ENCODE measurements at regions not wholly inside any gene's neighbourhood (a gene's known extent, or its start where the extent isn't known, plus 50 kb on each side); places are given as distances from the start of the nearest gene placed in this dataset.

DNA sequence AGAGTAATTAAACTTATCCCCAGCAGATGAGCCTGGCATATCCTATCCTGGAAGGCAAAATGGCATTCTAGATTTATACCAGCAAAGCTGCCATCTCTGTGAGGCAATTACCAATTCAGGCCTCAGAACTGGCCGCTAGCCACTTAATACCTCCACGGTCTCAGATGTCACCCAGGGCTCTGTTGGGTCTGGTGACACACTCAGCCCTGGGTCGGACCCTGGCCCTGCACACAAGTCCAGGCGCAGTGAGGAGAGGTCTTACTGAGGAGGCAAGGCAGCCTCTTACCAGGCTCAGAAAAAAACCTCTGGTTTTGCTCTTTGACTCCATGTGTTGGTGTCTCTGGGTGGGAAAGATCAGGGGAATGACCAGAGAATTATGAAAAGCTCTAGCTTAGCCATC, 186.6 kb downstream of the EMX2 start:
- Histone ChIP-seq H3K4me3 (ENCODE audit: low read length) (no peak overlapping the region), H3K4me1 (ENCODE audit: control insufficient read depth, insufficient read depth, low read length) (no peaks in the 10 kb centered on the region), H3K36me3 (ENCODE audit: control insufficient read depth, insufficient read depth, low read length) (no peaks in the 10 kb centered on the region), H3K27ac (ENCODE audit: low read length) (no peak overlapping the region), H3K9me3 (ENCODE audit: control insufficient read depth, low read depth, low read length) (no peaks in the 10 kb centered on the region), H3K27me3 (ENCODE audit: control insufficient read depth, insufficient read depth, low read length) (peaks cover 61% of the 10 kb centered on the region)
- WGBS (ENCODE audit: insufficient coverage, low lambda C conversion rate) = no CpG with 5 or more reads among the region's 4 CpGs
- DNase-seq = no peak

DNA sequence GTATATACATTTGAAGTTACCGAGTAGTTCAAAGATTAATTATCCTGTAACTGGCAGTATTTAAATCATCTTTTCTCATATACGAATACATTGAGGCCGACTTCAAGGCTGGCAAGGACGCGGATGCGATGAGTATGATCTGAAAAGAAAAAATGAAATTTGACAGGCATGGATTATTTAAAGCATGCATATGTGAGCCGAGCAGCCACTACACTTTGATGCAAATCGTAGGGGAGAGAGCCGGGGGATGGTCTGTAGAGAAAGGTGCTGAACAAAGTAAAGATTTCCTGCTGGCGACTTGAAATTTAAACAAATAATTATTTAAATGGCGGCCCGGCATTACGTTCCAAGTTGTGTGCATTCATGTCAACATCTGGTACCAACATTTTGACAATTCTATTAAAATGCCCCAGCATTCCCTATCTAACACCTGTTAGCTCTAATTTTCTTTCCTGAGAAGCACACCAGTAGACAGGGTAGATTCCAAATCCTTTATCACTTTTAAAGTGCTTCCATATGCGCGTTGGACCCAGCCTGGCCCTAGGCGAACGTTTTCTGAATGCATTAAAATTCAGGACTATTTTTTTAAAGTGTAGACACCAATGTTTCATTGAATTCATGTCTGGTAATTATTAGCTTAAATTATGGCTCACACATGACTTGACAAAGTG, 188.7 kb downstream of the EMX2 start:
- 82% methylated on average over 10 of the region's 17 CpGs for WGBS (ENCODE audit: insufficient coverage, low lambda C conversion rate)
- no peak overlapping the region for H3K27ac ChIP-seq (ENCODE audit: low read length)
- DNase-seq = no peak
- H3K27me3 ChIP-seq (ENCODE audit: control insufficient read depth, insufficient read depth, low read length) = peaks cover 73% of the 10 kb centered on the region
- H3K9me3 ChIP-seq (ENCODE audit: control insufficient read depth, low read depth, low read length) = no peaks in the 10 kb centered on the region
- no peaks in the 10 kb centered on the region for H3K4me1 ChIP-seq (ENCODE audit: control insufficient read depth, insufficient read depth, low read length)
- no peak overlapping the region for H3K4me3 ChIP-seq (ENCODE audit: low read length)
- no peaks in the 10 kb centered on the region for H3K36me3 ChIP-seq (ENCODE audit: control insufficient read depth, insufficient read depth, low read length)

DNA sequence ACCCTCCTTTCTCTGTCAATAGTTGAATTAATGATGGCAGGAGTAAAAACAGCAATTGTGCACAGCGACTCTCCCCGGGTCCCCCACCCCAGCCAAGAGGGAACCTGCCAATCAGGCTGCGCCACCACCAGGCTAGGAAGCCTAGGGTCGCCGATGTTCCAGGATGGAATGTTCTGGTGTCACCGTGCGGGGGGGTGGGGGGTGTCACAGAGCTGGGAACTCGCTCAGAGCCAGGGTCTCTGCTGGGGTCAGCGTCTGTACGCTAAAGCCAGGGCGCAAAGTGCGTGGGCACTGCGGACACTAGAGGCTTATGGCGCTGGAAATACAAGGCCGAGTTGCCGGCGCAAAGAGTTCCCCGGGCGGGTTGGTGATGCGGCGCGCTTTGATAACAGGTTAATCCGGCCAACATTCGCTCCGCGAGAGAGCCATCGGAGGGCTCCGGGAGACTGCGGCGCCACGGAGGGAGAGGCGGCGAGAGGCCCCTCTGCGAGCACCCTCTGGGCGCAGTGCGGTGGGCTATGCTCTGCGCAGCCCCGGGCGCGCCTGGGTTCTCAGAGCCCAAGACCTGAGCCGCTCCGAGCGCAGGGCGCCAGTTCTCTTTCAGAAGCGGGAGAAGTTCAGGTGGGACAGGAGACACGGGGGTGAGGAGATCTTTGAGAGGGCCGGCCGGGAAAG, 192.3 kb downstream of the EMX2 start:
- Histone ChIP-seq H3K4me3 (ENCODE audit: low read length) (no peak overlapping the region), H3K9me3 (ENCODE audit: control insufficient read depth, low read depth, low read length) (no peaks in the 10 kb centered on the region), H3K27ac (ENCODE audit: low read length) (no peak overlapping the region), H3K4me1 (ENCODE audit: control insufficient read depth, insufficient read depth, low read length) (no peaks in the 10 kb centered on the region), H3K36me3 (ENCODE audit: control insufficient read depth, insufficient read depth, low read length) (no peaks in the 10 kb centered on the region), H3K27me3 (ENCODE audit: control insufficient read depth, insufficient read depth, low read length) (peaks cover 65% of the 10 kb centered on the region)
- no CpG with 5 or more reads among the region's 48 CpGs for WGBS (ENCODE audit: insufficient coverage, low lambda C conversion rate)
- peak in 1 of 2 donors; percentile 34 for DNase-seq

DNA sequence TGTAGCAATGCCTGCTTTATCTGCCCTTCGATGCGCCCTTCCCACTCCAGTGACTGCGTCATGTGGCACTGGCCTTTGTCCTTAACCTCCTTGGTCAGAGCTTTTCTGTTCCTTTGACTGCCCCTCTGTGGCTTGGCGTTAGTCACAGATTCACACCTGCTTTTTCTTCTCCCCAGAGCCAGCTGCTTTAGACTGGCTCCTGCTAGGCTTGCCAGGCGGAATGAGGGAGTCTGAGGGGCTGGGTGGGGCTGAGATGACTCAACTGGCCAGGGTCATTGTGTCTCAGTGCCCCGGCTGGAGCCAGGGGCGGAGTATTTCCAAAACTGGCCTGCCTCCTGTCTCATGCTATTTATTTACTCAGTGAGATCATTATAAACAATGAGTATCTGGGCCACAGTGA, 194.1 kb downstream of the EMX2 start:
- peaks cover 52% of the 10 kb centered on the region for H3K27me3 ChIP-seq (ENCODE audit: control insufficient read depth, insufficient read depth, low read length)
- no CpG with 5 or more reads among the region's 7 CpGs for WGBS (ENCODE audit: insufficient coverage, low lambda C conversion rate)
- H3K9me3 ChIP-seq (ENCODE audit: control insufficient read depth, low read depth, low read length) = no peaks in the 10 kb centered on the region
- H3K36me3 ChIP-seq (ENCODE audit: control insufficient read depth, insufficient read depth, low read length) = no peaks in the 10 kb centered on the region
- no peaks in the 10 kb centered on the region for H3K4me1 ChIP-seq (ENCODE audit: control insufficient read depth, insufficient read depth, low read length)
- DNase-seq = no peak
- H3K4me3 ChIP-seq (ENCODE audit: low read length) = no peak overlapping the region
- no peak overlapping the region for H3K27ac ChIP-seq (ENCODE audit: low read length)

DNA sequence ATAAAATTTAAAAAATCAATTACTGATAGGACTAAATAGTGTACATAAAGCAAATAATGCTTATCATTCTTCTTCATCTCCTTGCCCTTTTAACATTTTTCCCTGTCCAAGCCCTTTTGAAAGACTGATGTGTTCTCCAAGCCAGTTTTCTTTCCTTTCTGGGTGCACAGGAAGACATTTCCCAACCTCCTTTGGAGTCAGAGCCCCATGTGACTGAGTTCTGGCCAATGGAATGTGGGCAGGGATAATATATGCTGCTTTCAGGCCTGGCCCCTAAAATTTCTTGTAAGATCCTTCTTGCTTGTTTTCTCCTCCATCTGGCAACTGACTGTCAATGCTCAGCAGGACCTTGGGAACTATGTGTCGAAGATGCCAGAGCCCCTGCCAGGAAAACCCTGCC, 197.5 kb downstream of the EMX2 start:
- DNase-seq = no peak
- no peaks in the 10 kb centered on the region for H3K4me1 ChIP-seq (ENCODE audit: control insufficient read depth, insufficient read depth, low read length)
- no peaks in the 10 kb centered on the region for H3K36me3 ChIP-seq (ENCODE audit: control insufficient read depth, insufficient read depth, low read length)
- peaks cover 27% of the 10 kb centered on the region for H3K27me3 ChIP-seq (ENCODE audit: control insufficient read depth, insufficient read depth, low read length)
- H3K4me3 ChIP-seq (ENCODE audit: low read length) = no peak overlapping the region
- no CpG with 5 or more reads among the region's 1 CpG for WGBS (ENCODE audit: insufficient coverage, low lambda C conversion rate)
- no peaks in the 10 kb centered on the region for H3K9me3 ChIP-seq (ENCODE audit: control insufficient read depth, low read depth, low read length)
- no peak overlapping the region for H3K27ac ChIP-seq (ENCODE audit: low read length)

DNA sequence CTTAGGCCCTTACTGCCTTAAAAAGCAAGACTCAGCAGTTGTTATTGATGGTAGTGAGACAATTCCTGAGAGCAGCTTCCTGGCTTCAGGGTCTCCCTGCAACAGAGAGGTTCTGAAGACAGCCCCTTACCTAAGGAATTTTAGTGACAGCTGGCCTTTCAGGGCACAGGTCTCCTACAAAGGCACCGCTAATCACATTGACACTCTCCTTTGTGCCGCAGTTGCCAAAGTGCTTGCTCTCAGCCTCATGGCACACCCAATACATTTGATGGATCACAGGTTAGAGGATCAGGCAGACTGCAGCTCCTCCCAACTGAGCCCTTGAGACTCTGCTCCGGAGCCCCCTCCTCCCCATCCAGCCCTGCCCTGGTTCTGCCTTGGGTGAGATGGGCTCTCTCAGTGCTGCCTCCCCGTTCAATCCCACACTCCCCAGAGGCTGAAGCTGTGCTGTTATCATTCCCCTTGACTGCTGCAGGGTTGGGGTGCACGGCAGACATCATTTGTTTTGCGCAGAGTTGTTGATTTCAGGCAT, 198.2 kb downstream of the EMX2 start:
- 100% methylated on average over 1 of the region's 6 CpGs for WGBS (ENCODE audit: insufficient coverage, low lambda C conversion rate)
- H3K36me3 ChIP-seq (ENCODE audit: control insufficient read depth, insufficient read depth, low read length) = no peaks in the 10 kb centered on the region
- H3K4me3 ChIP-seq (ENCODE audit: low read length) = no peak overlapping the region
- no peak overlapping the region for H3K27ac ChIP-seq (ENCODE audit: low read length)
- no peak for DNase-seq
- H3K27me3 ChIP-seq (ENCODE audit: control insufficient read depth, insufficient read depth, low read length) = peaks cover 22% of the 10 kb centered on the region
- no peaks in the 10 kb centered on the region for H3K4me1 ChIP-seq (ENCODE audit: control insufficient read depth, insufficient read depth, low read length)
- no peaks in the 10 kb centered on the region for H3K9me3 ChIP-seq (ENCODE audit: control insufficient read depth, low read depth, low read length)

DNA sequence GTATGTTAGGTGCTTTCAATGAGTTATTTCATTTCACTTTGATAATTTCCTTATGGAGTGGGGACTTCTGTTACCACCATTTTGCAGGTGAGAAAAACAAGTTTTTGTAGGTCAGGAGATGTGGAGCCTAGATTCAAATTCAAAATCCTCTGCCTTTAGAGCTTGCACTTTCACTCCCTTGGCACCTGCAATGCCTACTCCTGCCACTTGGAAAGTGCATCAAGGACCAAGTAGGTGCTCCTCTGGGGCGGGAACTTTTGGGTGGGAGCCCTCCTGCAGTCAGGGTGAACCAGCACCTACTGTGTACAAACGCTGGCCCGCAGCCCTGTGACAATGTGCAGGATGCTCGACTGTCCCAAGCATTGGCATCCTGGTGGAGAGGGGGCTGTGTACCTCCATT, 199.0 kb downstream of the EMX2 start:
- Histone ChIP-seq H3K36me3 (ENCODE audit: control insufficient read depth, insufficient read depth, low read length) (no peaks in the 10 kb centered on the region), H3K27ac (ENCODE audit: low read length) (no peak overlapping the region), H3K4me3 (ENCODE audit: low read length) (no peak overlapping the region), H3K27me3 (ENCODE audit: control insufficient read depth, insufficient read depth, low read length) (peaks cover 17% of the 10 kb centered on the region), H3K9me3 (ENCODE audit: control insufficient read depth, low read depth, low read length) (no peaks in the 10 kb centered on the region), H3K4me1 (ENCODE audit: control insufficient read depth, insufficient read depth, low read length) (no peaks in the 10 kb centered on the region)
- DNase-seq = no peak
- no CpG with 5 or more reads among the region's 4 CpGs for WGBS (ENCODE audit: insufficient coverage, low lambda C conversion rate)

DNA sequence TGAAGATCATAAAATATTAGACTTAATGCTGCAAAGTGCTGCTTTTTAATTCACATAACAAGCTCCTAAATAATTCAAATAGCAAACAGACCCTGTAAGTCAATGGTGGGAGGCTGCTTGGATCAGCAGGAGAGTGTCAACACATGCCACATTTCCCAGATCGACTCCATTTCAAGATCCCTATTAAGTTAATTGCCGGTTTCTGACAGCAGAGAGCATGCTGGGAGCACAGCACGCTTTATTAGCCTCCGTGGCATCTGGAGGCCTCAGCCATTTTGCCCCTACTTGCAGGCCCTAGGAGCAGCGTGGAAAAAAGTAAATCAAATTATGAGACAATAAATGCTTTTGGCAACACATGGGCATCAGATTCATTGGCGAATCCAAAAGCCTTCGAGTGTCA, 201.0 kb downstream of the EMX2 start:
- no peak overlapping the region for H3K4me3 ChIP-seq (ENCODE audit: low read length)
- no peak overlapping the region for H3K27ac ChIP-seq (ENCODE audit: low read length)
- no peaks in the 10 kb centered on the region for H3K9me3 ChIP-seq (ENCODE audit: control insufficient read depth, low read depth, low read length)
- DNase-seq = no peak
- H3K27me3 ChIP-seq (ENCODE audit: control insufficient read depth, insufficient read depth, low read length) = peaks cover 9% of the 10 kb centered on the region
- WGBS (ENCODE audit: insufficient coverage, low lambda C conversion rate) = 100% methylated on average over 2 of the region's 7 CpGs
- no peaks in the 10 kb centered on the region for H3K4me1 ChIP-seq (ENCODE audit: control insufficient read depth, insufficient read depth, low read length)
- no peaks in the 10 kb centered on the region for H3K36me3 ChIP-seq (ENCODE audit: control insufficient read depth, insufficient read depth, low read length)

DNA sequence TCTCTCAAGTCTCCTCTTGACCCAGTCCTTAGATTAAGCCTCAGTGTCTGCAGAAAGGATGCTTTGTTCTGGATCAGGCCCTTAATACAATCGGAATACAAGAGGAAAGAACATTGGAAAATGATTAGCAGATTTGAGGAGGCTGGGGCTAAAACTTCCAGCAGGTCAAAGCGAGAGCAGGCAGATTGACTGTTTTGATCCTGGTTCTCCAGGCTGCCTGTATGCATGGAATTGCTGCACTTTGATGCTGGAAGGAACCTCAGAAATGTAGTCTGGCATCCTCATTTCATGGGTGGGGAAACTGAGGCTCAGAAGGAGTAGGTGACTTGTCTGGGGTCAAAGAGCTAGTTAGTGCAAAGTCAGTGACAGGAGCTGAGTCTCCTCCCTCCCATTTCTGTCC, 202.8 kb downstream of the EMX2 start:
- Histone ChIP-seq H3K27ac (ENCODE audit: low read length) (no peak overlapping the region), H3K36me3 (ENCODE audit: control insufficient read depth, insufficient read depth, low read length) (no peaks in the 10 kb centered on the region), H3K4me1 (ENCODE audit: control insufficient read depth, insufficient read depth, low read length) (no peaks in the 10 kb centered on the region), H3K9me3 (ENCODE audit: control insufficient read depth, low read depth, low read length) (no peaks in the 10 kb centered on the region), H3K4me3 (ENCODE audit: low read length) (no peak overlapping the region), H3K27me3 (ENCODE audit: control insufficient read depth, insufficient read depth, low read length) (peaks cover 9% of the 10 kb centered on the region)
- no peak for DNase-seq
- no CpG with 5 or more reads among the region's 2 CpGs for WGBS (ENCODE audit: insufficient coverage, low lambda C conversion rate)

DNA sequence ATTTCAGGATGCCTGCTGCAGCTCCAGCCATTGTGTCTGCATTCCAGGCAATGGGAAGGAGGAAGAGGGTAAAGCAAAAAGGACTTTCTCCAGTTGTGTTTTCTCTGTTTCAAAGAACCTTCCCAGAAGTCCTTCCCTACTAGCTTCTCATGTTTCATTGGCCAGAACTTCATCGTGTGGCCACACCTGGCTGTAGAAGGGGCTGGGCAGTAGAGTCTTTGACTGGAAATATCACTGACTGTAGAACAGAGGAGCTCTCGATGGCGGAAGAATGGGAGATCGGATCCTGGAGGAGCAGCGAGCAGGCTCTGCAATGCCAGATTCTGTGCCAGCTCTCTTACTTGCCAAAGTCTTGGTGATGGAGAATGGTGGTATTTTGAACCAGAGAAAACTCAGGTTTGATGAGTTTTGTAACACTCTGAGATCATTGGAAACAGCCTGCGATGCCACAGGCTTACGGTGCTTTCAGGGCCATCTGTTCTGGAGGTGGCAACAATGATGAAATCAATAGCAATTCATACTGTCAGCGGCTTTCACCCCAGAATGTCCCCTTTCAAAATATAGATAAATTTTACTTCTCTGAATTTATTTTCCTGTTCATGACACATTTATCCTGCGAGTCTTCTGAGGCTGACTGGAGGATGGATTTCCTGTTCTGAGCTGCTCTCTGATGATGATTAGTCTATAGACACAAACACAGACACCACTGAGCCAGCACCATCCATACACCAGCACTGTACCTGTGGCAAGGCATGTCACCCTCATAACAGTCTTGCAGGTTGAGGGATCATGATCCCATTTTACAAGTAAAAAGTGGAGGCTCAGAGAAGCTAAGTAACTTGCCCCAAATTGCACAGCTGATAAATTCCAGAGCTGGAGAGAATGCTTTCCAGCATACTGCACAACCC, 204.2 kb downstream of the EMX2 start:
- no peaks in the 10 kb centered on the region for H3K36me3 ChIP-seq (ENCODE audit: control insufficient read depth, insufficient read depth, low read length)
- peaks cover 5% of the 10 kb centered on the region for H3K27me3 ChIP-seq (ENCODE audit: control insufficient read depth, insufficient read depth, low read length)
- WGBS (ENCODE audit: insufficient coverage, low lambda C conversion rate) = 100% methylated on average over 1 of the region's 9 CpGs
- H3K9me3 ChIP-seq (ENCODE audit: control insufficient read depth, low read depth, low read length) = no peaks in the 10 kb centered on the region
- no peak for DNase-seq
- H3K27ac ChIP-seq (ENCODE audit: low read length) = no peak overlapping the region
- H3K4me3 ChIP-seq (ENCODE audit: low read length) = no peak overlapping the region
- H3K4me1 ChIP-seq (ENCODE audit: control insufficient read depth, insufficient read depth, low read length) = no peaks in the 10 kb centered on the region
